Caco-2 (cell line): ENCODE measurements at regions not wholly inside any gene's neighbourhood (a gene's known extent, or its start where the extent isn't known, plus 50 kb on each side); places are given as distances from the start of the nearest gene placed in this dataset.

ENCODE experiments used
- BruUV-seq: library from RNA; stranded (reverse); fragments of 400-500 nt; replicated peaks from 2 replicates; lab custom pipeline; 2021; lab: Mats Ljungman, UMichigan
- CTCF ChIA-PET: fragments of 300-600 bp; sonication (Branson Sonifier 250); formaldehyde crosslinking; loops from one replicate; lab custom pipeline; 2022; ENCODE audit warnings: antibody characterized with exemption; lab: Charles Lee
- POLR2A ChIA-PET: fragments of 300-600 bp; sonication (Branson Sonifier 250); formaldehyde crosslinking; loops from one replicate; lab custom pipeline; 2022; ENCODE audit warnings: antibody characterized with exemption; lab: Charles Lee
- DNase-seq, 2 experiments: peaks; one replicate each; pipeline versions ENCODE4 v3.0.0 to v3.0.0-alpha.2; 2020 to 2022
- H3K27me3 ChIP-seq: replicated peaks from 2 replicates; pipeline ENCODE4 v1.6.0; 2011; ENCODE audit warnings: low read length; ENCODE audit not compliant: control insufficient read depth, insufficient read depth
- H3K36me3 ChIP-seq: 2 replicates; pipeline ENCODE4 v1.5.1; 2011; ENCODE audit warnings: low read length; ENCODE audit not compliant: control insufficient read depth, insufficient read depth
- H3K4me1 ChIP-seq: fragments of 250-450 bp; sonication (Bioruptor Pico); 2 replicates; pipeline ENCODE4 v1.5.1; 2020; ENCODE audit warnings: mild to moderate bottlenecking
- H3K4me3 ChIP-seq: 2 replicates; pipeline ENCODE4 v1.5.1; 2011; ENCODE audit warnings: low read depth, mild to moderate bottlenecking, control low read depth, low read length
- H3K9me3 ChIP-seq: fragments of 250-450 bp; sonication (Bioruptor Pico); 2 replicates; pipeline ENCODE4 v1.5.1; 2020; ENCODE audit warnings: mild to moderate bottlenecking, moderate library complexity
- H3K27ac Mint-ChIP-seq: one replicate; pipeline ENCODE4 v1.8.0; 2022; ENCODE audit warnings: mixed read lengths; ENCODE audit not compliant: unreplicated experiment
- H3K27me3 Mint-ChIP-seq: one replicate; pipeline ENCODE4 v1.8.0; 2022; ENCODE audit warnings: mixed read lengths; ENCODE audit not compliant: insufficient read depth, unreplicated experiment
- H3K36me3 Mint-ChIP-seq: one replicate; pipeline ENCODE4 v1.8.0; 2022; ENCODE audit warnings: mild to moderate bottlenecking, mixed read lengths; ENCODE audit not compliant: insufficient read depth, unreplicated experiment
- H3K4me1 Mint-ChIP-seq: one replicate; pipeline ENCODE4 v1.8.0; 2022; ENCODE audit warnings: low read depth, mixed read lengths; ENCODE audit not compliant: unreplicated experiment
- H3K4me3 Mint-ChIP-seq: one replicate; pipeline ENCODE4 v1.8.0; 2022; ENCODE audit warnings: mild to moderate bottlenecking, moderate library complexity, mixed read lengths; ENCODE audit not compliant: unreplicated experiment
- H3K9me3 Mint-ChIP-seq: one replicate; pipeline ENCODE4 v1.8.0; 2022; ENCODE audit warnings: mixed read lengths; ENCODE audit not compliant: unreplicated experiment
- intact Hi-C: fragments of 100-400 bp; cut with micrococcal nuclease; formaldehyde crosslinking; loops from one replicate; pipeline ENCODE4 v1.10.0; 2022; ENCODE audit not compliant: unreplicated experiment
- TF ChIP-seq, protein P1 (sequence below), 2 experiments: fragments of 200-600 bp in 1 of 2; IDR thresholded peaks; 1 replicate in 1 of 2; 2 replicates in 1 of 2; pipeline versions ENCODE4 v1.5.1 to v1.8.0; 2011 to 2022; ENCODE audit warnings: antibody characterized with exemption in 1 of 2, control low read depth in 1 of 2, inconsistent platforms in 1 of 2, low read depth in 1 of 2, low read length in 1 of 2, mild to moderate bottlenecking in 1 of 2, moderate library complexity in 1 of 2; ENCODE audit not compliant: insufficient read depth in 1 of 2, severe bottlenecking in 1 of 2, unreplicated experiment in 1 of 2

DNA sequence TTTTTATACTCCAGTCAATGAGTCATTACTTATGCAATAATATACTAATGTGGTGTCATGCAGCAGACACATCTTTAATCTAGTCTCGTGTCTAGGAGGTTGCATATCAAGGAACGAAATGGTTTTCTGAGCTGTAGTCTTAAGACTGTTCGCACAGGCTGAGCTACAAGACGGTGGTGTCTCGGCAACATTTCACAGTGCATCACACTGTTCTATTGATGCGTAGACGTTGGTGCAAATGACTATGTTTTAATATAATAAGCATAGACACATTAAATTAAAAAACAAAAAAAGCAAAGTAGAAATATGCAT, 864.2 kb downstream of the GALR1 start:
- no peaks in the 10 kb centered on the region for H3K36me3 Mint-ChIP-seq
- DNase-seq = no peak
- no peak overlapping the region for H3K4me3 ChIP-seq
- no peaks in the 10 kb centered on the region for H3K4me1 ChIP-seq
- H3K27me3 ChIP-seq = no peaks in the 10 kb centered on the region
- no TSS peak for BruUV-seq
- TF ChIP-seq, protein P1, sequence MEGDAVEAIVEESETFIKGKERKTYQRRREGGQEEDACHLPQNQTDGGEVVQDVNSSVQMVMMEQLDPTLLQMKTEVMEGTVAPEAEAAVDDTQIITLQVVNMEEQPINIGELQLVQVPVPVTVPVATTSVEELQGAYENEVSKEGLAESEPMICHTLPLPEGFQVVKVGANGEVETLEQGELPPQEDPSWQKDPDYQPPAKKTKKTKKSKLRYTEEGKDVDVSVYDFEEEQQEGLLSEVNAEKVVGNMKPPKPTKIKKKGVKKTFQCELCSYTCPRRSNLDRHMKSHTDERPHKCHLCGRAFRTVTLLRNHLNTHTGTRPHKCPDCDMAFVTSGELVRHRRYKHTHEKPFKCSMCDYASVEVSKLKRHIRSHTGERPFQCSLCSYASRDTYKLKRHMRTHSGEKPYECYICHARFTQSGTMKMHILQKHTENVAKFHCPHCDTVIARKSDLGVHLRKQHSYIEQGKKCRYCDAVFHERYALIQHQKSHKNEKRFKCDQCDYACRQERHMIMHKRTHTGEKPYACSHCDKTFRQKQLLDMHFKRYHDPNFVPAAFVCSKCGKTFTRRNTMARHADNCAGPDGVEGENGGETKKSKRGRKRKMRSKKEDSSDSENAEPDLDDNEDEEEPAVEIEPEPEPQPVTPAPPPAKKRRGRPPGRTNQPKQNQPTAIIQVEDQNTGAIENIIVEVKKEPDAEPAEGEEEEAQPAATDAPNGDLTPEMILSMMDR (IDR thresholded peaks at IDR 0.05; ENCODE audit: insufficient read depth in 1 of 2, low read depth in 1 of 2, low read length in 1 of 2, severe bottlenecking in 1 of 2, unreplicated experiment in 1 of 2) = no peak
- H3K9me3 Mint-ChIP-seq = no peaks in the 10 kb centered on the region
- no peaks in the 10 kb centered on the region for H3K9me3 ChIP-seq
- H3K27ac Mint-ChIP-seq = no peak overlapping the region
- no peak overlapping the region for H3K4me3 Mint-ChIP-seq
- H3K4me1 Mint-ChIP-seq = no peaks in the 10 kb centered on the region
- H3K36me3 ChIP-seq = no peaks in the 10 kb centered on the region
- ChIA-PET POLR2A (no interaction called here), CTCF (no interaction called here)
- H3K27me3 Mint-ChIP-seq = no peaks in the 10 kb centered on the region
- intact Hi-C loops = no loop called here

DNA sequence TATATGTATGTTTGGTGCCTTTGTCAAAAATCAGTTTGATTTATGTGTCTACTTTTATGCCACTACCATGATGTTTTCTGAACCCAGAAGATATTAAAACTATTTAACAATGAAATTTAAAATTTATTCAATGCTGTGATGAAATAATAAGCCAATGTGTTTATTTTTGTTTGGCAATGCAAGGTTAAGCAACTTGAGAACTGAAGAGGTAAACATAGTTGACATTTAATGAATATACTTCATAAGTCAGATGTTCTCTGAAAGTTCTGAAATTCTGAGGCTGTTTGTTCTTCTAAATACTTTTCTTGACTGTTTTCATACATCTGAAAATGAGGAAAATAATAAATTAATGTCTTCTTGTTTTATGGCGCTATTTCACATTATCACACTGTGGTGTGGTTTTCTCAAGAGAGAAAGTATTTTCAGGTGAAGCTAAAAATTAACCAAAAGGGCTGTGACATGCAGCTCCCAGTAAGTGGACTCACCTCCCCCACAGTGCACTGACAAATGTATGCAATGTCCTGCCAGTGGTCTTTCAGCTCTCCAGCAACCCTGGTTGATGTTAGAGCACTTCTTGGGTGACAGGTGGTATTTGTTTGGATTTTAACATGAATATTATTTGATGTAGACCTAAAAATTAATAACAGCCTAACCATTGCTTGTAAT, 863.6 kb upstream of the SALL3 start:
- H3K9me3 Mint-ChIP-seq = no peaks in the 10 kb centered on the region
- Histone ChIP-seq H3K9me3 (no peaks in the 10 kb centered on the region), H3K4me1 (no peaks in the 10 kb centered on the region), H3K27me3 (no peaks in the 10 kb centered on the region), H3K4me3 (no peak overlapping the region), H3K36me3 (no peaks in the 10 kb centered on the region)
- H3K27me3 Mint-ChIP-seq = no peaks in the 10 kb centered on the region
- intact Hi-C loops = no loop called here
- ChIA-PET POLR2A (no interaction called here), CTCF (no interaction called here)
- H3K36me3 Mint-ChIP-seq = no peaks in the 10 kb centered on the region
- H3K4me1 Mint-ChIP-seq = no peaks in the 10 kb centered on the region
- TF ChIP-seq, protein P1 (IDR thresholded peaks at IDR 0.05; ENCODE audit: insufficient read depth in 1 of 2, low read depth in 1 of 2, low read length in 1 of 2, severe bottlenecking in 1 of 2, unreplicated experiment in 1 of 2) = no peak
- BruUV-seq = no TSS peak
- no peak for DNase-seq
- H3K27ac Mint-ChIP-seq = no peak overlapping the region
- H3K4me3 Mint-ChIP-seq = no peak overlapping the region

DNA sequence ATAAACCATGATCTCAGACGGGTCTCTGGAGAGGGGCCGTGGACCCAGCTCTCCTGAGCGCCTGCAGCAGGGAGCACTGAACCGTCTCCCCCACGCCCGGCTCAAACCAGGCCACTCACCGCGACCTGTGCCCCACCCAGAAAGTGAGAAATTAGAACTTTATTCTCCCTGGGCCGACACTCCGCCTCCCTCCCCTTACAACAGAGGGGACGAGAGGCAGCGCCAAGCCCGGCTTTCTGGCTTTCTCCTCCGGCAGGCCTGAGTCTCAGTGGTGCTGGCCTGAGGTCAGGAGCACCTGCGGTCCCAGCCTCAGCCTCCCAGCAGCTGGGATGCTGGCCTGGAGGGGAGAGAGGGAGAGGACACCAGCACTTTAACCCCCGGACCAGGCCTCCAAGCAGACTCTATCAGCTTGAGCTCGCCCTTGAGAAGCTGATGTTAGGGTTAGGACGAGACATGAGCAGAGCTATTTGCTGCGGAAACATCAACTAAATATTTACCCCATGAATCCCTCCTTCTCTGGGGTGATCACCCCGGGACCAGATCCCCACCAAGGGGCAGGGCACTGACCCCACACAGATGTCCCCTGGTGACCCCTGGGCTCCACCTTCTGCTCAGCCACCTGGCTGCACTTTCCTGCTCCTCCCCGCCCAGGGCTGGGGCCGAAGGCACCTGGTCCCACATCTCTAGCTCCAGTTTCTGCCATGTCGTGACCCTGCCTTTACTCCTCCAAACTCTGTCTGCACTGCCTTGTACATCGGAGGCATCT, 856.3 kb upstream of the SALL3 start:
- intact Hi-C loops = no loop called here
- H3K9me3 ChIP-seq = no peaks in the 10 kb centered on the region
- no peaks in the 10 kb centered on the region for H3K27me3 ChIP-seq
- no peak overlapping the region for H3K4me3 ChIP-seq
- H3K36me3 Mint-ChIP-seq = no peaks in the 10 kb centered on the region
- no peaks in the 10 kb centered on the region for H3K4me1 Mint-ChIP-seq
- no TSS peak for BruUV-seq
- CTCF ChIA-PET = no interaction called here
- H3K4me1 ChIP-seq = no peaks in the 10 kb centered on the region
- no peak overlapping the region for H3K4me3 Mint-ChIP-seq
- no peak overlapping the region for H3K27ac Mint-ChIP-seq
- POLR2A ChIA-PET = no interaction called here
- no peaks in the 10 kb centered on the region for H3K36me3 ChIP-seq
- no peaks in the 10 kb centered on the region for H3K27me3 Mint-ChIP-seq
- DNase-seq = no peak
- H3K9me3 Mint-ChIP-seq = peaks cover 9% of the 10 kb centered on the region
- TF ChIP-seq, protein P1 (IDR thresholded peaks at IDR 0.05; ENCODE audit: insufficient read depth in 1 of 2, low read depth in 1 of 2, low read length in 1 of 2, severe bottlenecking in 1 of 2, unreplicated experiment in 1 of 2) = no peak
